H1 (cell line): ENCODE measurements at regions not wholly inside any gene's neighbourhood (a gene's known extent, or its start where the extent isn't known, plus 50 kb on each side); places are given as distances from the start of the nearest gene placed in this dataset.
A peak's percentile ranks its signal among the peaks of the same experiment; 100 is the strongest.

Source experiments
- CTCF ChIA-PET: fragments of 300-600 bp; sonication (Branson Sonifier 250); formaldehyde crosslinking; loops from one replicate; lab custom pipeline; 2021; ENCODE audit not compliant: partially characterized antibody; lab: Charles Lee
- POLR2A ChIA-PET: fragments of 300-600 bp; sonication (Branson Sonifier 250); formaldehyde crosslinking; loops from one replicate; lab custom pipeline; 2021; ENCODE audit warnings: inconsistent platforms; ENCODE audit not compliant: partially characterized antibody; lab: Charles Lee
- DNase-seq, 2 experiments: peaks; one replicate each; pipeline versions ENCODE4 v3.0.0 to v3.0.0-alpha.2; 2010 to 2022; ENCODE audit warnings: low spot score in 2 of 2, low read depth in 1 of 2, mixed read lengths in 1 of 2
- FAIRE-seq: peaks from 2 replicates; lab custom pipeline; 2011; peaks lifted over from hg19 to GRCh38; lab: Jason Lieb, UNC
- H2AFZ ChIP-seq: 2 replicates; pipeline ENCODE4 v1.8.1; 2012; ENCODE audit warnings: low read length, inconsistent platforms
- H2AK5ac ChIP-seq: 2 replicates; pipeline ENCODE4 v1.6.1; 2013; ENCODE audit warnings: low read depth, low read length
- H2BK120ac ChIP-seq: replicated peaks from 2 replicates; pipeline ENCODE3; 2013; ENCODE audit warnings: low read depth, low read length, inconsistent platforms
- H2BK12ac ChIP-seq: 2 replicates; pipeline ENCODE4 v1.6.1; 2013; ENCODE audit warnings: low read depth, low read length
- H2BK15ac ChIP-seq: 2 replicates; pipeline ENCODE4 v1.6.1; 2013; ENCODE audit warnings: low read length
- H2BK20ac ChIP-seq: 2 replicates; pipeline ENCODE4 v1.6.1; 2013; ENCODE audit warnings: low read length
- H2BK5ac ChIP-seq: 2 replicates; pipeline ENCODE4 v1.6.1; 2013; ENCODE audit warnings: low read depth, low read length
- H3K14ac ChIP-seq: 2 replicates; pipeline ENCODE4 v1.6.1; 2013; ENCODE audit warnings: inconsistent platforms; ENCODE audit not compliant: insufficient read length
- H3K18ac ChIP-seq: 2 replicates; pipeline ENCODE4 v1.6.1; 2013; ENCODE audit warnings: low read length; ENCODE audit errors: extremely low read depth
- H3K23ac ChIP-seq: 2 replicates; pipeline ENCODE4 v1.6.1; 2013; ENCODE audit warnings: inconsistent platforms; ENCODE audit not compliant: insufficient read length
- H3K23me2 ChIP-seq: 2 replicates; pipeline ENCODE4 v1.6.1; 2013; ENCODE audit warnings: low read depth, low read length
- H3K27ac ChIP-seq: 2 replicates; pipeline ENCODE4 v1.6.1; 2011; ENCODE audit warnings: low read depth, low read length, inconsistent platforms
- H3K27me3 ChIP-seq, 4 experiments: replicated peaks in 1 of 4; 1 replicate in 1 of 4; 2 replicates in 3 of 4; pipeline versions ENCODE4 v1.6.1 to v1.8.1; 2011 to 2013; ENCODE audit warnings: low read length in 3 of 4, mild to moderate bottlenecking in 3 of 4, inconsistent platforms in 2 of 4, mixed read lengths in 2 of 4, moderate library complexity in 1 of 4; ENCODE audit not compliant: control insufficient read depth in 3 of 4, insufficient read depth in 3 of 4; ENCODE audit errors: extremely low read depth in 1 of 4
- H3K36me3 ChIP-seq, 4 experiments: 2 replicates each; pipeline versions ENCODE4 v1.6.1 to v1.8.1; 2011 to 2013; ENCODE audit warnings: mild to moderate bottlenecking in 4 of 4, low read length in 3 of 4, moderate library complexity in 2 of 4, control low read depth in 1 of 4, inconsistent platforms in 1 of 4; ENCODE audit not compliant: insufficient read depth in 4 of 4, control insufficient read depth in 2 of 4
- H3K4ac ChIP-seq: replicated peaks from 2 replicates; pipeline ENCODE3; 2013; ENCODE audit warnings: low read length, low read depth, mixed read lengths, inconsistent platforms; ENCODE audit not compliant: insufficient read length
- H3K4me1 ChIP-seq, 4 experiments: replicated peaks in 1 of 4; 1 replicate in 1 of 4; 2 replicates in 3 of 4; pipeline versions ENCODE4 v1.6.1 to v1.8.1; 2011 to 2013; ENCODE audit warnings: low read length in 3 of 4, inconsistent platforms in 2 of 4, mixed read lengths in 1 of 4; ENCODE audit not compliant: insufficient read depth in 4 of 4, control insufficient read depth in 3 of 4
- H3K4me2 ChIP-seq, 2 experiments: 2 replicates each; pipeline versions ENCODE4 v1.6.1 to v1.8.1; 2011 to 2013; ENCODE audit warnings: low read depth in 2 of 2, low read length in 2 of 2, control low read depth in 1 of 2, inconsistent platforms in 1 of 2, mild to moderate bottlenecking in 1 of 2; ENCODE audit not compliant: insufficient read depth in 1 of 2
- H3K4me3 ChIP-seq, 4 experiments: fragments of 200-600, 300-600 bp in 1 of 4; sonication (generic), shearing (Covaris generic), sonication (Bioruptor Twin) in 1 of 4; 2 replicates each; pipeline versions ENCODE4 v1.5.1 to v1.8.1; 2011 to 2016; ENCODE audit warnings: low read length in 4 of 4, low read depth in 3 of 4, control low read depth in 2 of 4, inconsistent platforms in 2 of 4, mild to moderate bottlenecking in 2 of 4, mixed read lengths in 1 of 4, moderate library complexity in 1 of 4; ENCODE audit not compliant: insufficient read depth in 2 of 4; ENCODE audit errors: extremely low read depth in 1 of 4
- H3K56ac ChIP-seq: replicated peaks from 2 replicates; pipeline ENCODE3; 2013; ENCODE audit warnings: low read depth, mild to moderate bottlenecking, mixed read lengths, low read length, inconsistent platforms; ENCODE audit not compliant: insufficient read length
- H3K79me1 ChIP-seq: 2 replicates; pipeline ENCODE4 v1.6.1; 2013; ENCODE audit warnings: low read depth, low read length, control low read depth
- H3K79me2 ChIP-seq, 2 experiments: 2 replicates each; pipeline versions ENCODE4 v1.6.1 to v1.8.1; 2012 to 2013; ENCODE audit warnings: low read length in 2 of 2, mild to moderate bottlenecking in 2 of 2, inconsistent platforms in 1 of 2; ENCODE audit not compliant: insufficient read depth in 2 of 2, control insufficient read depth in 1 of 2
- H3K9ac ChIP-seq, 4 experiments: replicated peaks in 1 of 4; 1 replicate in 1 of 4; 2 replicates in 3 of 4; pipeline versions ENCODE4 v1.6.1 to v1.8.1; 2011 to 2013; ENCODE audit warnings: low read depth in 3 of 4, low read length in 3 of 4, control low read depth in 2 of 4, mild to moderate bottlenecking in 2 of 4, moderate library complexity in 2 of 4, inconsistent platforms in 1 of 4; ENCODE audit errors: extremely low read depth in 1 of 4
- H3K9me3 ChIP-seq, 2 experiments: 2 replicates each; pipeline versions ENCODE4 v1.6.1 to v1.8.1; 2012 to 2013; ENCODE audit warnings: mild to moderate bottlenecking in 2 of 2, moderate library complexity in 2 of 2, control low read depth in 1 of 2, inconsistent platforms in 1 of 2, low read depth in 1 of 2, low read length in 1 of 2, mixed read lengths in 1 of 2; ENCODE audit not compliant: insufficient read depth in 2 of 2
- H4K20me1 ChIP-seq, 2 experiments: replicated peaks in 1 of 2; 2 replicates each; pipeline versions ENCODE3 to v1.8.1; 2011 to 2013; ENCODE audit warnings: inconsistent platforms in 2 of 2, low read length in 2 of 2, mild to moderate bottlenecking in 1 of 2; ENCODE audit not compliant: insufficient read depth in 2 of 2, control insufficient read depth in 1 of 2
- H4K5ac ChIP-seq: 2 replicates; pipeline ENCODE4 v1.6.1; 2013; ENCODE audit warnings: low read length, low read depth, mixed read lengths, inconsistent platforms; ENCODE audit not compliant: insufficient read length
- H4K8ac ChIP-seq: 2 replicates; pipeline ENCODE4 v1.8.0; 2013; ENCODE audit warnings: mild to moderate bottlenecking, moderate library complexity, low read length, inconsistent platforms; ENCODE audit not compliant: insufficient read depth; ENCODE audit errors: extremely low read depth
- H4K91ac ChIP-seq: replicated peaks from 2 replicates; pipeline ENCODE3; 2013; ENCODE audit warnings: low read length, mixed read lengths, inconsistent platforms; ENCODE audit not compliant: insufficient read length
- RAD21 ChIP-seq, 2 experiments: IDR thresholded peaks in 1 of 2; conservative IDR thresholded peaks in 1 of 2; 2 replicates each; pipeline ENCODE4 v1.6.1; 2011; ENCODE audit warnings: low read depth in 2 of 2, low read length in 2 of 2, improper control_type of control experiment in 1 of 2, inconsistent platforms in 1 of 2, mild to moderate bottlenecking in 1 of 2, moderate library complexity in 1 of 2
- RXRA ChIP-seq: IDR thresholded peaks from 2 replicates; pipeline ENCODE4 v1.6.1; 2011; ENCODE audit warnings: low read depth, mild to moderate bottlenecking, low read length, moderate library complexity; ENCODE audit not compliant: insufficient read depth
- WGBS, 2 experiments: shearing (Covaris generic) in 1 of 2; methylation state at CpG; one replicate each; pipeline versions ENCODE4 v1.1.6 to v1.1.7; 2013 to 2015; ENCODE audit warnings: low lambda C conversion rate in 2 of 2, mixed read lengths in 2 of 2, inconsistent platforms in 1 of 2, low coverage in 1 of 2, missing lambda C conversion rate in 1 of 2; ENCODE audit not compliant: insufficient replicate concordance in 2 of 2, insufficient coverage in 1 of 2, insufficient read length in 1 of 2; ENCODE audit errors: extremely low coverage in 1 of 2, missing lambda C conversion rate in 1 of 2; 5-methylcytosine and 5-hydroxymethylcytosine counted together
- TF ChIP-seq, protein P1 (sequence below), 3 experiments: IDR thresholded peaks; 1 replicate in 2 of 3; 2 replicates in 1 of 3; pipeline versions ENCODE4 v1.5.1 to v1.6.1; 2011; ENCODE audit warnings: low read length in 3 of 3, mild to moderate bottlenecking in 3 of 3, inconsistent platforms in 2 of 3, low read depth in 1 of 3, moderate library complexity in 1 of 3; ENCODE audit not compliant: insufficient read depth in 1 of 3; ENCODE audit errors: control extremely low read depth in 1 of 3

DNA sequence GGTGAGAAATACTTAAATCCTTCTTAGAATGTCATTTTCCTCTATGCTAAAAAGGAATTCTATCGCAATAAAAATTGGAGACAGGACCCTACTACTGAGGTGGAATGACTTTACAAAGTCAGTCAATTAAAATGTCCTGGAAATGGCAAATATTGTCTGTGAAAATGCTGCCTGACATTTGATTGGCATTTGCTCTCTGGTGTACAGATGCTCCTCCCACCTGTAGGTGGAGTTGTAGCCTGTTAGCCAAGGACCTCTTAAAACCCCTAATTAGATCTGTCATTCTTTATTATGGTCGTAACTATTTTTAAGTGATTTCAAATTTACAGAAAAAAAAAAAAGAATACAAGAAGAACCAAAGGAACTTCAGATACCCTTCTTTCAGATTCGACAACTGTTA is 393.1 kb upstream of the KLHL29 start:
- 96% methylated on average over 3 of the region's 3 CpGs; no CpG with 5 or more reads in 1 of the 2 experiments for WGBS, 2 experiments
- peak; percentile 42 for FAIRE-seq

More for the DNA sequence above, 393.1 kb upstream of the KLHL29 start:
- Histone ChIP-seq H3K27me3 (no peaks in the 10 kb centered on the region), H3K27ac (no peak overlapping the region), H3K4ac (no peak overlapping the region), H3K18ac (no peak overlapping the region), H3K36me3 (no peaks in the 10 kb centered on the region), H3K4me3 (no peak overlapping the region), H2BK12ac (no peak overlapping the region), H2AFZ (no peak overlapping the region), H2BK15ac (no peak overlapping the region), H3K4me1 (no peaks in the 10 kb centered on the region), H4K8ac (no peak overlapping the region), H3K23me2 (no peaks in the 10 kb centered on the region), H3K4me2 (no peak overlapping the region), H4K91ac (no peak overlapping the region), H2BK120ac (no peak overlapping the region), H3K9me3 (no peaks in the 10 kb centered on the region), H4K20me1 (no peaks in the 10 kb centered on the region), H3K56ac (no peak overlapping the region), H3K79me2 (no peaks in the 10 kb centered on the region), H3K14ac (no peak overlapping the region), H3K23ac (no peak overlapping the region), H2AK5ac (no peak overlapping the region), H4K5ac (no peak overlapping the region), H3K9ac (no peak overlapping the region), H2BK5ac (no peak overlapping the region), H3K79me1 (no peaks in the 10 kb centered on the region), H2BK20ac (no peak overlapping the region)
- ChIA-PET CTCF (interaction anchor here (1.0 kb wide), 1 partner anchor 8 kb away, joined by 3 read pairs; no protein-coding TSS in a partner anchor), POLR2A (no interaction called here)
- TF ChIP-seq, protein P1, sequence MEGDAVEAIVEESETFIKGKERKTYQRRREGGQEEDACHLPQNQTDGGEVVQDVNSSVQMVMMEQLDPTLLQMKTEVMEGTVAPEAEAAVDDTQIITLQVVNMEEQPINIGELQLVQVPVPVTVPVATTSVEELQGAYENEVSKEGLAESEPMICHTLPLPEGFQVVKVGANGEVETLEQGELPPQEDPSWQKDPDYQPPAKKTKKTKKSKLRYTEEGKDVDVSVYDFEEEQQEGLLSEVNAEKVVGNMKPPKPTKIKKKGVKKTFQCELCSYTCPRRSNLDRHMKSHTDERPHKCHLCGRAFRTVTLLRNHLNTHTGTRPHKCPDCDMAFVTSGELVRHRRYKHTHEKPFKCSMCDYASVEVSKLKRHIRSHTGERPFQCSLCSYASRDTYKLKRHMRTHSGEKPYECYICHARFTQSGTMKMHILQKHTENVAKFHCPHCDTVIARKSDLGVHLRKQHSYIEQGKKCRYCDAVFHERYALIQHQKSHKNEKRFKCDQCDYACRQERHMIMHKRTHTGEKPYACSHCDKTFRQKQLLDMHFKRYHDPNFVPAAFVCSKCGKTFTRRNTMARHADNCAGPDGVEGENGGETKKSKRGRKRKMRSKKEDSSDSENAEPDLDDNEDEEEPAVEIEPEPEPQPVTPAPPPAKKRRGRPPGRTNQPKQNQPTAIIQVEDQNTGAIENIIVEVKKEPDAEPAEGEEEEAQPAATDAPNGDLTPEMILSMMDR (IDR thresholded peaks at IDR 0.05; ENCODE audit: control extremely low read depth in 1 of 3, insufficient read depth in 1 of 3, low read depth in 1 of 3, low read length in 3 of 3): peak in 1 of 3 experiments; percentile 33; a peak in 2 of 4 replicates
- TF ChIP-seq RXRA (no peak), RAD21 (IDR thresholded peaks at IDR 0.05 in 1 of 2, conservative IDR thresholded peaks at IDR 0.05 in 1 of 2; ENCODE audit: low read depth in 2 of 2, low read length in 2 of 2) (peak; percentile 22 to 36; a peak in 2 of 4 replicates)
- no peak for DNase-seq
